Upper lobe of right lung (tissue), 1 donor: ENCODE measurements at regions not wholly inside any gene's neighbourhood (a gene's known extent, or its start where the extent isn't known, plus 50 kb on each side); places are given as distances from the start of the nearest gene placed in this dataset.
A peak's percentile ranks its signal among the peaks of the same experiment; 100 is the strongest.
"Not testable (repeated sequence)": the region's sequence is repeated elsewhere in the genome, so short reads cannot be mapped to it uniquely, and the experiment has no call there.

Experiments
- ATAC-seq: fragments of 200-7000 bp; cut with Tn5 transposase; one replicate; pipeline ENCODE4 v1.9.1; 2020; ENCODE audit warnings: mild to moderate bottlenecking, moderate library complexity
- DNase-seq: peaks from one replicate; pipeline ENCODE4 v3.0.0-alpha.2; 2020
- H3K27ac ChIP-seq: fragments of 200-600 bp; one replicate; pipeline ENCODE4 v1.8.0; 2022
- H3K27me3 ChIP-seq: fragments of 200-600 bp; one replicate; pipeline ENCODE4 v1.8.0; 2022; ENCODE audit warnings: mild to moderate bottlenecking
- H3K36me3 ChIP-seq: fragments of 200-600 bp; one replicate; pipeline ENCODE4 v1.8.0; 2022
- H3K4me1 ChIP-seq: fragments of 200-600 bp; one replicate; pipeline ENCODE4 v1.8.0; 2022
- H3K4me3 ChIP-seq: fragments of 200-600 bp; one replicate; pipeline ENCODE4 v1.8.0; 2022; ENCODE audit warnings: mild to moderate bottlenecking
- H3K9me3 ChIP-seq: fragments of 200-600 bp; one replicate; pipeline ENCODE4 v1.8.0; 2022
- intact Hi-C: fragments of 100-400 bp; cut with DNase I; formaldehyde crosslinking; loops from one replicate; pipeline ENCODE4 v1.11.0; 2022
- TF ChIP-seq, protein P1 (sequence below): fragments of 200-600 bp; IDR thresholded peaks from one replicate; pipeline ENCODE4 v1.8.0; 2022; ENCODE audit warnings: antibody characterized with exemption
- donor health status: DM: no; HTN: yes; CAD: no; lungs with severe emphysema.

GRCh38 chr17:45584092-45585036 lies 93.8 kb upstream of the PLEKHM1 start:
- Histone ChIP-seq H3K4me3 (peak overlapping the region; percentile 75), H3K36me3 (no peaks in the 10 kb centered on the region), H3K9me3 (no peaks in the 10 kb centered on the region), H3K4me1 (peaks cover 12% of the 10 kb centered on the region), H3K27me3 (no peaks in the 10 kb centered on the region), H3K27ac (peak overlapping the region; percentile 89)
- TF ChIP-seq, protein P1, sequence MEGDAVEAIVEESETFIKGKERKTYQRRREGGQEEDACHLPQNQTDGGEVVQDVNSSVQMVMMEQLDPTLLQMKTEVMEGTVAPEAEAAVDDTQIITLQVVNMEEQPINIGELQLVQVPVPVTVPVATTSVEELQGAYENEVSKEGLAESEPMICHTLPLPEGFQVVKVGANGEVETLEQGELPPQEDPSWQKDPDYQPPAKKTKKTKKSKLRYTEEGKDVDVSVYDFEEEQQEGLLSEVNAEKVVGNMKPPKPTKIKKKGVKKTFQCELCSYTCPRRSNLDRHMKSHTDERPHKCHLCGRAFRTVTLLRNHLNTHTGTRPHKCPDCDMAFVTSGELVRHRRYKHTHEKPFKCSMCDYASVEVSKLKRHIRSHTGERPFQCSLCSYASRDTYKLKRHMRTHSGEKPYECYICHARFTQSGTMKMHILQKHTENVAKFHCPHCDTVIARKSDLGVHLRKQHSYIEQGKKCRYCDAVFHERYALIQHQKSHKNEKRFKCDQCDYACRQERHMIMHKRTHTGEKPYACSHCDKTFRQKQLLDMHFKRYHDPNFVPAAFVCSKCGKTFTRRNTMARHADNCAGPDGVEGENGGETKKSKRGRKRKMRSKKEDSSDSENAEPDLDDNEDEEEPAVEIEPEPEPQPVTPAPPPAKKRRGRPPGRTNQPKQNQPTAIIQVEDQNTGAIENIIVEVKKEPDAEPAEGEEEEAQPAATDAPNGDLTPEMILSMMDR = no peak
- intact Hi-C loops = no loop called here
- DNase-seq (peak; percentile 86), ATAC-seq (peak; percentile 63)

GRCh38 chr17:45585037-45585733 lies 94.7 kb upstream of the PLEKHM1 start:
- H3K9me3 ChIP-seq, H3K36me3 ChIP-seq, H3K27me3 ChIP-seq, intact Hi-C loops: not testable (repeated sequence)
- Histone ChIP-seq H3K4me1 (peaks cover 12% of the 10 kb centered on the region), H3K4me3 (peak overlapping the region; percentile 75), H3K27ac (peak overlapping the region; percentile 89)
- ATAC-seq = peak; percentile 82
- peak; percentile 93 for DNase-seq

GRCh38 chr17:45585794-45586650 lies 95.5 kb upstream of the PLEKHM1 start:
- Histone ChIP-seq H3K27ac (peak overlapping the region; percentile 89), H3K4me3 (peak overlapping the region; percentile 75), H3K4me1 (peaks cover 12% of the 10 kb centered on the region)
- H3K36me3 ChIP-seq, H3K27me3 ChIP-seq, H3K9me3 ChIP-seq, intact Hi-C loops: not testable (repeated sequence)
- TF ChIP-seq, protein P1 = peak; percentile 40
- DNase-seq (peak; percentile 86), ATAC-seq (peak; percentile 86)

- intact Hi-C loops, H3K9me3 ChIP-seq, DNase-seq, H3K27me3 ChIP-seq, H3K36me3 ChIP-seq, ATAC-seq, H3K27ac ChIP-seq: not testable (repeated sequence)
- H3K4me3 ChIP-seq = peak overlapping the region; percentile 75
- peaks cover 12% of the 10 kb centered on the region for H3K4me1 ChIP-seq
Measured at GRCh38 chr17:45586651-45586934, 96.1 kb upstream of the PLEKHM1 start.

DNA sequence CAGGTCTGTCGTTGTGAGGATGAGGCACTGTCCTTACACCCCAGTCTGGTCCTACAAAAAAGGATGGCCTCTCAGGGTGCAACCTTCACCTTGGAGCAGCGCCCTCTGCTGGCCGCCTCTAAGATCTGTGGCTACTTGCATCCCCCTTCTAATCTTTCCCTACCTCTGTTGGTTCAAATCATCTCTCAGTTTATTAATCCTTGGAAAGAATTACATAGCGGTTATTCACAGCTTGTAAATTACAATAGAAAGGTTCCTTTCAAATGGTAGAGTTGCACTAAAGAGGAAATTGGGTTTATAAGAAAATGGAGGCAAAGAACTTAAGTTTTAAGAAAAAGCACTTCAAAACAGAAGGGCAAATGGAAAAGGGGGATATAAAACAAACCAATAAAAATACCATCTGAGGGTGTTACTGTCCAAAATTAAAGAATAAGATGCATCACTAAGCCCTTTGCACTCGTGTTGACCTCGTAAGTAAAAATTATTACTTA lies 102.0 kb upstream of the PLEKHM1 start:
- intact Hi-C loops, H3K9me3 ChIP-seq, H3K4me1 ChIP-seq, H3K36me3 ChIP-seq, H3K27ac ChIP-seq, H3K4me3 ChIP-seq, H3K27me3 ChIP-seq: not testable (repeated sequence)
- DNase-seq = peak; percentile 90
- peak; percentile 97 for ATAC-seq
- TF ChIP-seq, protein P1 = peak; percentile 84

GRCh38 chr17:45596347-45596746 lies 105.8 kb upstream of the PLEKHM1 start:
- H3K9me3 ChIP-seq, H3K4me1 ChIP-seq, H3K4me3 ChIP-seq, H3K27ac ChIP-seq, intact Hi-C loops, ATAC-seq, DNase-seq, H3K36me3 ChIP-seq, H3K27me3 ChIP-seq: not testable (repeated sequence)

DNA sequence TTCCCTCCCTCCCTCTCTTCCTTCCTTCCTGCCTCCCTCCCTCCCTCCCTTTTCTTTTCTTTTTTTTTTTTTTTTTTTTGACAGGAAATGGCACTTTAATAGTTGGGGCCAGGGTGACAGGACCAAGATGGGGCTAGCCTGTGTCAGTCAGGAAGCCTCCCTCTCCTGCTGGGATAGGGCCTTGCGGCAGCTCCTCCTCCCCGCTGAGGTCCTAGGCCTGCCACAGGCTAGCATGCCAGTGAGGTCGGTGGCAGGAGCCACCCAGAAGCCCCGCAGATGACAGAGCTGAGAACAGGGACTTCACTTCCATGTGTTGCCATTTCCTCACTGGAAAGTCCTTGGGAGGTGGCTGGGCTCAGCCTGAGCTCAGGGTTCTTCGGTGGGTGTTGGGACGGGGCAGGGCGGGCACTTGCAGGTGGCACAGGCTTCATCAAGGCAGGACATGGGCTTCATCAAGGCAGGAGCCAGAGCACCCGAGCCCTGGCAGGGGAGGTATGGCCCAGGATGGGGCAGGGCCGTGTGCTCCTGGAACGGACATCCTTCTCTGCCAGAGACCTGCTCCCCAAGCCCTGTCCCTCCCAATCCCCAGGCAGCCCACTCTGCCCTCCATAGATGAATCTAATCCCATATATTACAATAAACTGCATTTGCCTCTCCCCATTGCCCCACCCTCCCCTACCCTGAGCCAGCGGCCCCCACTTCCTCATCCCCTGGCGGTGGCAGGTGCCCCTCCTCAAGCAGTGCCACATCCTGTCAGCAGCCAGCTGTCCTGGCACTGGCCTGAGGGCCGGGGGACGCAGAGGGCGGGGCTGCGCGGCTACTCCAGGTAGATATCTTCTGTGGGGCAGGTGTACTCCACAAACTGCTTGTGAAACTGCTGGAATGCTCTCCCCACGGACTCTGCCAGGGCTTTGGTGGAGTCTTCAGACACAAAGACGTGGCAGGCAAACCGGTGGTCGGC lies 109.8 kb upstream of the PLEKHM1 start:
- DNase-seq, H3K27ac ChIP-seq, H3K36me3 ChIP-seq, H3K4me3 ChIP-seq, H3K27me3 ChIP-seq, H3K9me3 ChIP-seq, H3K4me1 ChIP-seq, intact Hi-C loops: not testable (repeated sequence)
- ATAC-seq = peak; percentile 37

GRCh38 chr17:45601013-45601412 lies 110.5 kb upstream of the PLEKHM1 start:
- H3K27me3 ChIP-seq, ATAC-seq, H3K4me3 ChIP-seq, H3K4me1 ChIP-seq, H3K9me3 ChIP-seq, H3K27ac ChIP-seq, H3K36me3 ChIP-seq, DNase-seq, intact Hi-C loops: not testable (repeated sequence)

DNA sequence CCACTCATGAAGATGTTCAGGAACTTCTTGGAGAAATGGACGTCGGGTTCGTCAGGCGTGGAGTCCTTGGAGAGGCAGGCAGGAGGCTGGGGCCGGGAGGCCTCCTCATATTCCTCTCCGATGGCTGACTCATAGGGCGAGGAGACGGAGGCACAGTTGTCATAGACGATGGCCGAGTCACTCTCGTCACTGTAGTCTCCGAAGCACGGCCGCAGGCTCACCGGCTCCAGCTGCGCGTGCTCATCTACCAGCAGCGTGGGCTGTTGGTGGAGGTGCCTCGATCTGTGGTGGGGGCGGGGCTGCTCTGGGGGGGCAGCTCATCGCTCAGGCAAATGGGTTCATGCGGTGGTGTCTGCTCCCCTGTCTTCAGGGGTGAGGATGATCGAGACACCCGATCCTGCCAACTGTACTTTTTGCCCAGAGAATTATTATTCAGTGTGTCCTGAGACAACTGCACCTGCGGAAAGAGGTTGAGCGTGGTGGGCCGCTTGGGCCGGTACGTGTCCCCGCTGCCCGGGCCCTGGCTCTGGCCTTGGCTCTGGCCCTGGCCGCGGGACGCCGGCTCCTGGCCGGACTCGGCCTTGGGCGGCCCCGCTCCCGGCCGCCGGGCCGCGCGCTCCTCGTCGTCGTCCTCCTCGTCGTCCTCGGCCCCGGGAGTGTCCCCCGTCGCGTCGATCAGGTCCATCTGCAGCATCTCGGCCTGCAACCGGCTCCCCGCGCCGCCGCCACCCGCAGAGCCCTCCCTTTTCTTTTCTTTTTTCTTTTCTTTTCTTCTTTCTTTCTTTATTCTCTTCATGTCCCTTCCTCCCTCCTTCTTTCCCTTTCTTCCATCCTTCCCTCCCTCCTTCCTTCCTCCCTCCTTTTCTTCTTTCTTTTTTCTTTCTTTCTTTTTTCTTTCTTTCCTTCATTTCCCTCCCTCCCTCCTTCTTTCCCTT lies 111.4 kb upstream of the PLEKHM1 start:
- ATAC-seq = peak; percentile 55
- DNase-seq, H3K9me3 ChIP-seq, H3K4me3 ChIP-seq, H3K27me3 ChIP-seq, H3K36me3 ChIP-seq, H3K4me1 ChIP-seq, H3K27ac ChIP-seq, intact Hi-C loops: not testable (repeated sequence)
